HG03442 (cell line): ENCODE measurements at regions not wholly inside any gene's neighbourhood (a gene's known extent, or its start where the extent isn't known, plus 50 kb on each side); places are given as distances from the start of the nearest gene placed in this dataset.
"Not testable (repeated sequence)": the region's sequence is repeated elsewhere in the genome, so short reads cannot be mapped to it uniquely, and the experiment has no call there.

ENCODE experiments used
- ATAC-seq: cut with Tn5 transposase; IDR thresholded peaks from one replicate; pipeline ENCODE4 v1.9.1; 2021; ENCODE audit warnings: mild to moderate bottlenecking, moderate library complexity; ENCODE audit not compliant: unreplicated experiment

GRCh38 chr4:174071595-174071994 is 211.9 kb downstream of the FBXO8 start:
- no peak for ATAC-seq

GRCh38 chr4:174069848-174070330 is 213.6 kb downstream of the FBXO8 start:
- ATAC-seq, result no peak

- ATAC-seq, result no peak
Measured at GRCh38 chr4:174066611-174067205, 216.8 kb downstream of the FBXO8 start.

DNA sequence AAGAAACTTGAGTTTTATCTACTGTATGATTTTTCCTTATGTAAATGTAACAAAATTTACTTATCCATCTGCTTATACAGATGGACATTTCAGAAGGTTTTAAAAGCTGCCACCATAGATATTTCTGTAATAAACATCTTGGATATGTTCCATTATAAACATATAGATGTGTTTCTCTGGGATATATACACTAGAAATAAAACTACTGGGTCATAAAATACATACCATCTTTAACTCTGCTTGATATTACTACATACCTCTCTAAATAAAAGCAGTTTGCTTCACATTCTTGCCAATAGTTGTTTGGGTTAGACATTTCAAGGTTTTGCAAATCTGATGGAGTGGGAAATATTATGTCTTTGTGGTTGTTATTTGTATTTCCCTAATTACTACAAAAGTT is 220.6 kb downstream of the FBXO8 start:
- ATAC-seq, result no peak

GRCh38 chr4:174061026-174061425 is 222.4 kb downstream of the FBXO8 start:
- no peak for ATAC-seq

- ATAC-seq, result no peak
Measured at GRCh38 chr4:174058846-174059245, 224.6 kb downstream of the FBXO8 start.

- no peak for ATAC-seq
Measured at GRCh38 chr4:174056959-174057358, 226.5 kb downstream of the FBXO8 start.

GRCh38 chr4:174055344-174055743 is 228.1 kb downstream of the FBXO8 start:
- no peak for ATAC-seq

- ATAC-seq, result no peak
Measured at GRCh38 chr4:174053895-174054294, 229.6 kb downstream of the FBXO8 start.

DNA sequence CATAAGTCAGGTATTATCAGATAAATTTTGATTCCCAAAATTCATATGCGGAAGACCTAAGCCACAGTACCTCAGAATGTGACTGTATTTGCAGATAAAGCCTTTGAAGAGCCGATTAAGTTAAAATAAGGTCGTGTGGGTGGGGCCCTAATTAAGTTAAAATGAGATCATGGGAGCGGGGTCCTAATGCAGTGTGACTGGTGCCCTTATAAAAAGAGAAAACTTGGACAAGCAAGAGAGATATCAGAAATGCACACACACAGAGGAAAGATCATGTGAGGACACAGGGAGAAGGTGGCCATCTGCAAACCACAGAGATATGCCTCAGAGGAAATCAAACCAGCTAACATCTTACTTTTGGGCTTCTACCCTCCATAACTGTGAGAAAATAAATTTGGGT is 236.1 kb downstream of the FBXO8 start:
- ATAC-seq, result no peak

GRCh38 chr4:174045829-174046228 is 237.6 kb downstream of the FBXO8 start:
- ATAC-seq, result not testable (repeated sequence)

DNA sequence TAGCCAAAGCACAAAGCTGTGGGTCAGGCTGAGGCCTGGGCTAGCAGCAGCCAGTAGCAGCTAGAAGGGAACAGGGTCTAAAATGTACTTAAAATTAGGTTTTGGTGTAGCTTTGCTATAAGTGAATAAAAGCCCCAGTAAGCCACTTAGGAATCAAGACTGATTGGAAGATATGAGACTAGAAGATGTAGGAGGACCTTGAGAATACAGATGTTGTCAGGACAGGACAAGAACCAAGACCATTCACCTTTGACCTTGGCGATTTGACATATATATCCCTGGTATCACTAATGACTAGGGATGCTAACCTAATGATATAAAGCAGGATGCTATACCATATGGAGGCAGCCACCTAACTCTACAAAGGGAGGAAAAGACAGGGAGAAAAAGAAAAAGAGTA is 238.1 kb downstream of the FBXO8 start:
- ATAC-seq, result no peak

DNA sequence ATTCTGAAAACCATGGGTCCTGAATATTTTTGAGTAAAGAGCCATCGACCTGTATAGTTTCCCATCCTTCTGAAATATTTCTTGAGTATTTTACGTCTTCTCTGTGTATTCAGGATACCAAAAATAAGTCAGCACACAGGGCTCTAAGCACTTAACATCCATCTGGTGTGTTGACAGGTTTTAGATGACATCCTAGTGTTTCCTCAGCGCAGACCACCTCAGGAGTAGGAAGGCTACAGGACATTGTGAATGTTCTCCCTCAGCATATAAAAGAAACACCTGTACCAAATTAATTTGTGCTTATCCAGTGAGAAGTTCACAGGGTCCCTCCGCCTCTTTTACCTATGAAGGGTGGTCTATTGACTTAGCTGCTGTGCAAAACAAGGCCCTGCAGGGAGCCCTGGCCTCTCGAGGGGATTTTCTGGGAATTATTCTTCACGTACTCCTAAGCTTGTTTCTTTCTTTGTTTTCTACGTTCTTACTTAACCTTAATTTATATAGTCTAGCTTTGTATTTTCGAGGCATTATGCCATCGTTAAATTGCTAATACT is 241.8 kb downstream of the FBXO8 start:
- no peak for ATAC-seq

- ATAC-seq, result no peak
Measured at GRCh38 chr4:174040287-174040686, 243.2 kb downstream of the FBXO8 start.

- ATAC-seq, result no peak
Measured at GRCh38 chr4:174038481-174038880, 245.0 kb downstream of the FBXO8 start.

DNA sequence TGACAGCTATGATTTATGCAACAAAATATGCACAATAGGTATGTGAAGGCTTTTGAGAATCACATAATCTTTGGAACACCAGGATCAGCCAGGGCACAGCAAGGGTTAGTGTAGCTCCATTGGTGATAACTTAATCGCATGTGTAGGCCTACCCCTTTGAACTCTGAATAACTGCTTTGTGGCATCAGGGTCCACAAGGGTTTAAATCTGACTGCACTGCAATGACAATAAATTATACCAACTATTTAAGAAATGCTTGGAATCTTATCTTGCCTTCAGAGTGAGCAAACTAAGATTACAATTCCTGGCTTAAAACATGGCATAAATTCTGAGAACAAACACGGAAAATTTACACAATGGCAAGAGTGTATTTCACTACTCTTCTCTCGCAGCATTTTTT is 245.8 kb downstream of the FBXO8 start:
- ATAC-seq, result no peak

DNA sequence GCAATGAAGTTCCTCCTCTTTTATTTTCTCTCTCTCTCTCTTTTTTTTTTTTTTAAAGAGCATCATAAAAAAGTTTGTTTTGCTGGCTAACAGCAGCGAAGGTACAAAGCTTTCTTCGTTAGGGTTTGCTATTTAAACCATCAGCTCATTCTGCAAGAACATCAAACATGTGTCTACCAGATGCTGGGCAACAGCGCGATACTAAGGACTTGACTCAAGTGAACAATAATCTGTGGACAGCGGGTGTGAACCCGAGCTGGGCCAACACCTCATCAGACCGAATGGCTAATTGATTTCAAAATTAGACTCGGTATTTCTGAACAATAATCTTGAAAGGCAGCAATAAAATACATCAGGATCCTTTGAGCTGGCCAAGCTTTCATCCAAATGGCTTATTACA is 246.4 kb downstream of the FBXO8 start:
- ATAC-seq, result no peak

- no peak for ATAC-seq
Measured at GRCh38 chr4:174036576-174036975, 246.9 kb downstream of the FBXO8 start.

DNA sequence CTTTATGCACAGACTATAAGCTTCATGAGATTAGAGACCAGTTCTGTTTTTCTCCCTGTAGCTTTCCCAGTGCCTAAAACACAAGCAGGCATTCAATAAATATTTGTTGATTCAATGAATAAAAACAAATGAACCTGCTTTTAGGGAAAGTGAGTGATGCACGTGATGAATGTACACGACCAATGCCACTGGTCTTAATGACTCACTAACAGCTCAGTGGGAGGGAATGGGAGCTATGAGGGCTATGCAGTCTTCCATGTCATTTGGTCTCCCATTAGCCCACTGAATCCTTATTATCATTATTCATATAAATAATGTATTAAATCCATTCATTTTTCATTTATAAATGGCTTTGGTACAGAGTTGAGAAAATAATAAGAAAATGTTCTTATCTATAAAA is 247.4 kb downstream of the FBXO8 start:
- ATAC-seq, result no peak

DNA sequence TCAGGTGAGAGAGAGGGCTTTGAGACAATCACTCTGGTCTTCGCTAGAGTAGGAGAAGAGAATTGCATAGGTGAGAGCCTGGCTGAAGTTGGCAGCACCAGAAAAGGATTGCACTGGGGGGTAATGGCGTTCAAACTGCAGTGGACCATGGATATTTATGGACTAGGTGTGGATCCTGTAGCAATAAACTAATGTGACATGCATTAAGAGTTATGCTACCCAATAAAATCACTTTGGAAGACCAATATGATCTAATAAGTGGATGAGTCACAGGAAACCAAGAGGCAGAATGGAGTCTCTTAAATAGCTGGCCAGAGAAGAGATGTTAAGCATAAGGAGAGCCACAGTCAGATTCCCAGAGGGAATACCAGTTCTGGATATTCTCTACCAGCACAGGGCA is 259.8 kb downstream of the FBXO8 start:
- no peak for ATAC-seq

- no peak for ATAC-seq
Measured at GRCh38 chr4:174018236-174018635, 265.2 kb downstream of the FBXO8 start.

- no peak for ATAC-seq
Measured at GRCh38 chr4:174016251-174016650, 267.2 kb downstream of the FBXO8 start.

- no peak for ATAC-seq
Measured at GRCh38 chr4:174012886-174013259, 270.6 kb downstream of the FBXO8 start.
